ENCODE measurements at regions not wholly inside any gene's neighbourhood (a gene's known extent, or its start where the extent isn't known, plus 50 kb on each side); places are given as distances from the start of the nearest gene placed in this dataset.

DNA sequence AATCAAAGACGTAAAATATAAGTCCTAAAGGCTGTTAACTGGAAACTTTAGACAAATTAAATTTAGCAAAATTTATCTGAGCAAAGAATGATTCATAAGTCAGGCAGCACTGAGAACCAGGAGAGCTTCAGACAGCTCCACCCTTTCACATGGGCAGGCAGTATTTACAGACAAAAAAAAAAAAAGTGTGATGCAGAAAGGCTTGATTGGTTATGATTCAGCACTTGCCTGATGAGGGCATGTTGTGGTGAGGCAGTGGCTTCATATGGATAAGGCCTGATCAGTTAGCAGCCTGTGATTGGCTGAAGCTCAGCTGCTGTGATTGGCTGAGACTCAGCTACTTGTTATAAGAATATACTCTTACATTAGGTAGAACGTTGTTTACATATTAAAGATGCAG, 495.4 kb upstream of the POM121L12 start:
- no peaks in the 10 kb centered on the region for H3K36me3 Mint-ChIP-seq (ENCODE audit: low read depth)
- no peak overlapping the region for H3K27ac Mint-ChIP-seq
- peaks cover 13% of the 10 kb centered on the region for H3K9me3 Mint-ChIP-seq
- Histone ChIP-seq H3K4me3 (ENCODE audit: low read length) (no peak overlapping the region), H3K4me1 (ENCODE audit: control insufficient read depth, insufficient read depth, low read length) (no peaks in the 10 kb centered on the region), H3K36me3 (ENCODE audit: control insufficient read depth, insufficient read depth, low read length) (no peaks in the 10 kb centered on the region), H3K27ac (ENCODE audit: low read depth, low read length) (no peak overlapping the region), H3K9me3 (ENCODE audit: control insufficient read depth, low read length) (peaks cover 10% of the 10 kb centered on the region), H3K9ac (ENCODE audit: extremely low read depth, low read length, poor library complexity, severe bottlenecking) (no peak overlapping the region), H3K27me3 (ENCODE audit: control insufficient read depth, insufficient read depth, low read length, poor library complexity, severe bottlenecking) (no peaks in the 10 kb centered on the region)
- TF ChIP-seq, protein P1, sequence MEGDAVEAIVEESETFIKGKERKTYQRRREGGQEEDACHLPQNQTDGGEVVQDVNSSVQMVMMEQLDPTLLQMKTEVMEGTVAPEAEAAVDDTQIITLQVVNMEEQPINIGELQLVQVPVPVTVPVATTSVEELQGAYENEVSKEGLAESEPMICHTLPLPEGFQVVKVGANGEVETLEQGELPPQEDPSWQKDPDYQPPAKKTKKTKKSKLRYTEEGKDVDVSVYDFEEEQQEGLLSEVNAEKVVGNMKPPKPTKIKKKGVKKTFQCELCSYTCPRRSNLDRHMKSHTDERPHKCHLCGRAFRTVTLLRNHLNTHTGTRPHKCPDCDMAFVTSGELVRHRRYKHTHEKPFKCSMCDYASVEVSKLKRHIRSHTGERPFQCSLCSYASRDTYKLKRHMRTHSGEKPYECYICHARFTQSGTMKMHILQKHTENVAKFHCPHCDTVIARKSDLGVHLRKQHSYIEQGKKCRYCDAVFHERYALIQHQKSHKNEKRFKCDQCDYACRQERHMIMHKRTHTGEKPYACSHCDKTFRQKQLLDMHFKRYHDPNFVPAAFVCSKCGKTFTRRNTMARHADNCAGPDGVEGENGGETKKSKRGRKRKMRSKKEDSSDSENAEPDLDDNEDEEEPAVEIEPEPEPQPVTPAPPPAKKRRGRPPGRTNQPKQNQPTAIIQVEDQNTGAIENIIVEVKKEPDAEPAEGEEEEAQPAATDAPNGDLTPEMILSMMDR (conservative IDR thresholded peaks at IDR 0.05), result no peak
- H3K27me3 Mint-ChIP-seq (ENCODE audit: insufficient read depth), result no peaks in the 10 kb centered on the region
- H3K4me1 Mint-ChIP-seq, result no peaks in the 10 kb centered on the region
- H3K4me3 Mint-ChIP-seq, result no peak overlapping the region
- 60% methylated on average over 1 of the region's 2 CpGs; no CpG with 5 or more reads in 1 of the 2 experiments for WGBS, 2 experiments (ENCODE audit: insufficient coverage in 1 of 2, insufficient read length in 1 of 2)
- DNase-seq, result no peak

DNA sequence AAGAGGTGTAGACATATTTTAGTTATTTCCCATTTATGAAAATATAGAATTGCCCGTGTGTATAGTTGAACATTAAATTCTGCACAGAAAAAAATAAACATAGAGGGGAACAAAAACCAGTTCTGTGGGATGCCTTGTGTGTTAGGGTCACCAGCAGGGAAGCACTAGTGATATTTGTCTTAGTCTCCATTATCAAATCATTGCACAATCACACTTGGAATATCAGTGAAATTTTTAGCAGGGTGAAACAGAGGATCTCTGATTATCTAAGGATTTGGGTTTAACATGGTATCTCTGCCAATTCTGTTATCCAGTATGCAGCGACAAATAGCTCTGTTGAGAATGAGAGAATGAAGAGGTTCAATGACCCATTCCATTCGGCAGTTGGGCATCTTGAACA, 496.0 kb upstream of the POM121L12 start:
- H3K27me3 Mint-ChIP-seq (ENCODE audit: insufficient read depth), result no peaks in the 10 kb centered on the region

DNA sequence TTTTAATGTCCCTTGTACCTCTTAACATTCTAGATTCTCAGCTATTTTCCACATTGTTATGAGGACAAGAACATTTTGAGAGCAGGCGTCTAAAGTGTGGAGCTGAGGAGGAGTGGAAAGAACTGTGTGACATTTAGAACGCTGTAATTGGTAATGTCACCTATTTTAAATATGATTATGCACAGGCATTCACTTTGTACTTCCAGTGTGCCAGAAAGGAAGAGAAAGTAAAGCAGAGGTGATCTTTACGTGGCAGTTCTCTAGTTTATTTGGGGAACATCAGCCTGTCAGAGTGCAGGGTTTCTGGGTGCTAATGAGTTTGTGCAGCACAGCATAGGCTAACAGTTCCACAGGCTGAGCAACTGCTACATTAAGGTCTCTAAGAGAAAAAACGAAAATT, 498.4 kb upstream of the POM121L12 start:
- no peak for DNase-seq
- Mint-ChIP-seq H3K27ac (no peak overlapping the region), H3K4me3 (no peak overlapping the region), H3K4me1 (no peaks in the 10 kb centered on the region), H3K36me3 (ENCODE audit: low read depth) (no peaks in the 10 kb centered on the region), H3K27me3 (ENCODE audit: insufficient read depth) (no peaks in the 10 kb centered on the region), H3K9me3 (peaks cover 19% of the 10 kb centered on the region)
- Histone ChIP-seq H3K27me3 (ENCODE audit: control insufficient read depth, insufficient read depth, low read length, poor library complexity, severe bottlenecking) (no peaks in the 10 kb centered on the region), H3K4me3 (ENCODE audit: low read length) (no peak overlapping the region), H3K36me3 (ENCODE audit: control insufficient read depth, insufficient read depth, low read length) (no peaks in the 10 kb centered on the region), H3K4me1 (ENCODE audit: control insufficient read depth, insufficient read depth, low read length) (no peaks in the 10 kb centered on the region), H3K9ac (ENCODE audit: extremely low read depth, low read length, poor library complexity, severe bottlenecking) (no peak overlapping the region), H3K27ac (ENCODE audit: low read depth, low read length) (no peak overlapping the region), H3K9me3 (ENCODE audit: control insufficient read depth, low read length) (peaks cover 6% of the 10 kb centered on the region)
- WGBS, 2 experiments (ENCODE audit: insufficient coverage in 1 of 2, insufficient read length in 1 of 2), result 91 to 93% methylated on average over 3 of the region's 4 CpGs
- TF ChIP-seq, protein P1 (conservative IDR thresholded peaks at IDR 0.05), result no peak

More for the DNA sequence above, 496.0 kb upstream of the POM121L12 start:
- TF ChIP-seq, protein P1 (conservative IDR thresholded peaks at IDR 0.05), result no peak
- H3K4me3 Mint-ChIP-seq, result no peak overlapping the region
- H3K27ac Mint-ChIP-seq, result no peak overlapping the region
- no peaks in the 10 kb centered on the region for H3K4me1 Mint-ChIP-seq
- H3K36me3 Mint-ChIP-seq (ENCODE audit: low read depth), result no peaks in the 10 kb centered on the region
- no peak overlapping the region for H3K4me3 ChIP-seq (ENCODE audit: low read length)
- no peaks in the 10 kb centered on the region for H3K36me3 ChIP-seq (ENCODE audit: control insufficient read depth, insufficient read depth, low read length)
- H3K4me1 ChIP-seq (ENCODE audit: control insufficient read depth, insufficient read depth, low read length), result no peaks in the 10 kb centered on the region
- no peak for DNase-seq
- no peak overlapping the region for H3K9ac ChIP-seq (ENCODE audit: extremely low read depth, low read length, poor library complexity, severe bottlenecking)
- peaks cover 13% of the 10 kb centered on the region for H3K9me3 Mint-ChIP-seq
- H3K9me3 ChIP-seq (ENCODE audit: control insufficient read depth, low read length), result peaks cover 10% of the 10 kb centered on the region
- no peak overlapping the region for H3K27ac ChIP-seq (ENCODE audit: low read depth, low read length)
- no peaks in the 10 kb centered on the region for H3K27me3 ChIP-seq (ENCODE audit: control insufficient read depth, insufficient read depth, low read length, poor library complexity, severe bottlenecking)
- 93 to 100% methylated on average over 2 to 3 of the region's 3 CpGs for WGBS, 2 experiments (ENCODE audit: insufficient coverage in 1 of 2, insufficient read length in 1 of 2)
